ENCODE measurements at regions not wholly inside any gene's neighbourhood (a gene's known extent, or its start where the extent isn't known, plus 50 kb on each side); places are given as distances from the start of the nearest gene placed in this dataset.
A peak's percentile ranks its signal among the peaks of the same experiment; 100 is the strongest.
"Not testable (repeated sequence)": the region's sequence is repeated elsewhere in the genome, so short reads cannot be mapped to it uniquely, and the experiment has no call there.

DNA sequence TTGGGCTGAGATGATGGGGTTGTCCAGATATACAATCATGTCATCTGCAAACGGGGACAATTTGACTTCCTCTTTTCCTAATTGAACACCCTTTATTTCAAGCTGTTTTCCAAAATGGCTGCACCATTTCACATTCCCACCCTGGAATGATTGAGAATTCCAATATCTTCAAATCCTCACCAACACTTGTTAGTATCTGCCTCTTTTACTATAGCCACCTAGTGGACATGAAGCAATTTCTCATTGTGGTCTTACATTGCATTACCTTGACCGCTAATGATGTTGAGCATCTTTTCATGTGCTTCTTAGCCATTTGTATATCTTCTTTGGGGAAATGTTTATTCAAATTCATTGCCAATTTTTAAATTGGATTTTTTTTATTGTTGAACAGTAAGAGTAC is 364.8 kb downstream of the SMARCA1 start:
- no peak for DNase-seq

DNA sequence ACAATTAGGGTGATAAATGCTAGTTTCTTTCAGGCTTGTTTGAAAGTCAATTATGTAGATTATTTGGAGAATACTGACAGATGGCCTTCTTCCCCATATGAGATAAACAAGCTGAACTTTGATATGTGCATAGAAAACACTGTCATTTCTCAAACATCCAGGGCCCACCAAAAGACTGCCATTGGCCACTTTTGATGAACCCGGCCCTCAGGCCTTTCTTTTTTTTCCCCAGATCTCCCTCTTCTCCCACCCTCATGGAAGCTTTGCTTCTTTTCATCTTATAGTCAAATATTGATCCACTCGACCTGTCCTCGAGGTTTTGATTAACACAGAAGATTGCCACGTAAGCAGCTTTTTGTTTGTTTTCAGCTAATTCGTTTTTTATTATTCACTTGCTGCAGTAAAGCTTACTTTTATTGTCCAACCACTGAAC is 377.4 kb downstream of the SMARCA1 start:
- no peak for DNase-seq

DNA sequence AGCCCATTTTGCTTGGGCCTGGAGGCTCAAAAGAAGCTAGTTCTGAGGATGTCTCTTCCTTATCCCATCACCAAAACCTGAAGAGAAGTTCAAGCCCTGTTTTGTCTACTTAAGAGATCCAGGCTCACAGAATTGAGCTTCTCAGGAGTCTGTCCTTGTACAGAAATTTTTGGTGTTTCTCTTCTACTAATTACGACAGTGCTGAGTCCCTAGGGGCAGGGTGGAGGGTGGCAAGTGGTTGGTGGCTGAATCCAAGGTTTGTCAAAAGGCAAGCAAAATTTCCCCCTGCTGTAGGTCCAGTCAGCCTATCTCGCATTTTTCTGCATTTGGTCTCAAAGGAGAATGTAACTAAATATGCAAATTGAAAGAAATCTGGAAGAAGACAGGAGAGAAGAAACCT is 377.9 kb downstream of the SMARCA1 start:
- no peak for DNase-seq

DNA sequence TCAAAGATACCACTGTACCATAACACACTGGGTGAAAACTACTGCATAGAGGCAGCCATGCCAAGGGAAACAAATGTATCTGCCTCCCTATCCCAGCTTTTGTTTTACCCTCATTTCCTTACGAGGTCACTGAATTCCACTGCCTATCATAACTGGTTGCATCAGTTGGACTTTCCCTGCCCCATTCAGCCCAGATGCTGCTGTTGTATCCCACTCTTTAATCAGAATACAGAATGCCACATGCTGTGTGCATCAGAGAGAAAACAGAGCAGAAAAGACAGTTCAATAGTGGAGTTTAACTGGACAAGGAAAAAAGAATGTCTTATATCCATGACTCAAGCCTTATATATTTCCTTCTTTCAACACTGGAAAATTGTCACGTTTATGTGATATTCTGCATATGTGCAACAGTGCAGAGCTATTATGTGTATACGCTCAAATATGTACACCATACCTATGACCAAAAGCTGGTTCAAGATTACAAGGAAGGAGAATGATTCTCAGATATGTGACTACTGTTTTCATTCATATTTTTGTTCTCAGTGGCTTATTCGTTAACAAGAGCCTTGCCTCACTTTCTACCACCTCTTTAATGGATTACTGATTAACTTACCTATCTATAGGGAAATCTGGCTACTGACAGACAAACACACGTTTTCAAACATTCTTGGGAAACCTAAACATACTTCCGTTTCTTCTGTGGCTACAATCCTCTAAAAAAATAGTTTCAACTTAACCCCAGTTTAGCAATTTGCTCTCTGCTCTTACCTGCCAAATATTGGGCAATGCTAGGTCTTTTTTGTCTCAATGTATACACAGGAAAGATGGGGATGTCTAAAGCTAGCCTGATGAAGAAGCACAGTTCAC is 378.9 kb downstream of the SMARCA1 start:
- DNase-seq = no peak

DNA sequence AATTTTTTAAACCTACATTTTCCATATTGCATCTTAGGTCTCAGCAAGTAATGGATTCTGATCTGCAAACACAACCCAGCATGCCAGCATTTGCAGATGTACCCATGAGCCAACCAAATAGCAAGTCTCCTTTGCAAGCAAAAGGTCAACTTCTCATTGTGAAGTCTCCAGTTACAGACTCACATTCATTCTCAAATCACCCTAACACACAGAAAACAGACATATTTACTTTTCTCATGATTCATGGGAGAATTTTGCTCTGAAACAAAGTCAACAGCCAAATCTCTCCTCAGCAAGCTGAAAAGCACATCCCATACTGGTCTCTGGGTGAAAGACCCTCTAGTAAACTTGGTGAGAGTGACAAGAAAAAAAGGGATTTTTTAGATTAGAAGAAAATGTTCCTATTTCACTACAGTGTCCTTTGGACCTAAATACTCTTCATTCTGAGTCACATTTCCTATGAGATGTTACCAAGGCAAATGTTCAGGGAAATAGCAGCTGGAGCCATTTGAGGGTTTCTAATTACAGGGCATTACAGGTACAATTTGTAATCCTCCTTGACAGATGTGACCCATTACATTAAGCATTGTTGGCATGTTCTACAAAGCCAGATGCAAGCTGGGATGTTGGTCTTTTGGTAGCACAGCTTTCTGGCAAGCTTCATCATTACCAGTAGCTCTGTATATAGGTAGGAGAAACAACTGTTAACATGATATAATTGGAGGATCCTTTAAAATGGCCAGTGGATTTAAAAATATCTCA is 383.3 kb downstream of the SMARCA1 start:
- DNase-seq = peak; percentile 86

DNA sequence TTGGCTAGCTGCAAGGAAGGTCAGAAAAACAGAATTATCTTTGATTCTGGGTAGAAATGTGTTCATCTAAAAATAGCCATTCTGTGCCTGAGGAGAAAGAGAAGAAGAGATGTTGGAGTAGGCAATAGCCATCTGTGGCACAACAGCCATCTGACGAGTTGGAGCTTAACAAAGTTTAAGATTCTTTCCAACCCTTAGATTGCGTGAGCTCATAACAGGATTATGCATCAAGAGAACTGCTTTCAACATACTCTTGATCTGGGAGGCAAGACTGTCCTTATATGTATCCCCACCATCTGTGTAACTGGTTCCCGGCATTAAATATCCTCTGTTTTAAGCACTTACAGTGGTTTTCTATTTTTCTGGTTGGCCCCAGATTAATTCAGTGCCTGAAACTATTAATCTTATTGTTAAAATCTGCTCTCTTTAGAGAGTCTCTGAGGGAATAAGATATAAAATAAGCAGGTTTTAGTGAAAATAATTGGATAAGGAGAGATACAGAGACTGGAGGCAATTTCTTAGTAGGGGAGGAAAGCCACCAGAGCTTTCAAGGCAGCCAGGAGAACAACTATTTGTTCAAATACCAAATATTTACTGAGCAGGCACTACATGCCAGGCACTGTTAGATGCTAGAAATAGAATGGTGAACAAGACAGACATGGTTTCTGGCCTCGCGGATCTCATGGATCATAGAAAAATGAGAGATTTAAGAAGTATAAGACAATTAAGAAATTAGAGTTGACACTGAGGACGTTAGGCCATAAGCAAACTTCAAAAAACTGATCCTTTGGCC is 398.0 kb downstream of the SMARCA1 start:
- peak; percentile 92 for DNase-seq

DNA sequence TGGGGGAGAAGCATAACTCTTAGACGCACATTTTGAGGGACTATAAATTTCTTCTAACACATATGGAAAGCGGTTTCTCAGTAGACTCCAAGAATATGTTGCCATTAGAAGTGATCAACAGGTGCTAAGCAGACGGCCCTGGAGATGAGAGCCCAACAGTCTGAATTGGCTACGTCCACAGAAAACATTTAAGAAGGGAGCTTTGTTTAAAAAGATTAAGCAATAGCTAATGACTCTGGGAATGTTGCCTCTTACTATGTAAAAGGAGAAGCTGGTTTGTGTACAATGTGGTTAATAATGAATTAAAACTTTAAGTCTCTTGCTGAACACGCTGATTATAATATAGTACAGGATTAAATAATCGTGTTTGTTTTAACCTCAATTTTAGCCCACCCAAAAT is 399.5 kb downstream of the SMARCA1 start:
- peak; percentile 59 for DNase-seq

DNA sequence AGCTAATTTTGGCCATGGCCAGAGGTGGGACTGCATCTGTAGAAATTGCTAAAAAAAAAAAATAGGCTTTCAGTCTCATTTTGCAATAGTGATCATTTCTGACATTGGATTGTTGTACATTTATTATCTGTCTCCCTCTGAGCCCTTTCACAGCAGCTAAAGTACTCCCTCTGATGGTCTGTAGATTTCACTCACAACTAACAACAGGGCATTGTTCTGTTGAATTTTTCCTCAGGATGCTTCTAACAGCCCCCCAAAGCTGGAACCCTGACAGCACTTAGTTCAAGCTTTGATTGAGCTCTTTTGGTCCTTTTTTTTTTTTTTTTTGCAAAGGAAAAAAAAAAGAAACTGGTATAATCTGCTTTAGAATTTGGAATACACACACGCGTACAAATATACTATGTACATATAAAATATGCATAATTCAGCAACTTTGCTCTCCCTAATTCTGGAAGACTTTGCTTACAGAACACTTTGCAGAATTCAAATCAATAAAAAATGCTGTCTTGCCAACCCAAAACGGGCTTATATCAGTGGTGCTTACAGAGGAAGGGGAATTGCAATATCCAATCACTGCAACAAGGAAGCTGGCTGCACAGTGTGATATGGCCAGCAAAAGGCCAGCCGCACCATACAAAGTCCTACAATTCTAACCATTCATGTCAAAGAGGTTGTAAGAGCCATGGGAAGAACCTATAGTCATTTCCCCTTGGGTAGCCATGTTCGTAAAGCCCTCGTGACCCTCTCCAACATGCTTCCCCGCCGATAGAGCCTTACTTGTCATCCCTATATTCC is 406.4 kb downstream of the SMARCA1 start:
- no peak for DNase-seq

DNA sequence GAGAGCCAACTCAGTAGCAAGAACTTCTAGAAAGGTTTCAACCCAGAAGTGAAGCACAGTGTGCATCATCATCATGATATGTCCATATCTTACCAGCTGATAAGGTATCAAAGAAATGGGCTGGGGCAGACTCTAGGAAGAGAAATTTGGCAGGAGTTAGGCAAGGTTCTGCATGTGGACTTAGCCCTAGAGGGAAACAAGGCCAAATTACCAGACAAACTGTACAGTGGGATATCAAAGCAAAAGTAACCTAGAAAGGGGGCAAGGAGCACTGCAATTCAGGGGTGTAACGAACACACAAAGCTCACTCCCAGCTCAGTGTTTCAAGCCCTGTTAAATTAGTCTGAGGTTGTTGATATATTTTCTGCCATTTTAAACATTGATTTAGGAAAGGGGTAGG is 407.4 kb downstream of the SMARCA1 start:
- DNase-seq = no peak

DNA sequence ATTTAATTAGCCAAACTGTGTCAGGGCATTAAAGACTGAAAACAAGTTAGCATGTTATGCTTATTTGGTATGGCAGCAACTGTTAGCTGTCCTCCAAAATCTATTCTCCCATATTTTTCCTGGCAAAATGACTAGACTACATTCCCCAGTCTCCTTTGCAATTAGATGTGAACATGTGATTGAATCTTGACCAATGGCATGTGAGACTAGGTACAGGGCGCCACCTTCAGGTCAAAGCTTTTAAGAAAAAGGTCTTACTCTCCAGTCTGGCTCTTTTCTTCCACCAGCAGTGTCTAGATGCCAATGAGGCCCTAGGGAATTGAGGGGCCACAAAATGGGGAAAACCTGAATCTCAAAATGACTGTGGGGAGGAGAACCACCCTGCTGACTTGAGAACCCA is 408.2 kb downstream of the SMARCA1 start:
- DNase-seq = peak; percentile 38

DNA sequence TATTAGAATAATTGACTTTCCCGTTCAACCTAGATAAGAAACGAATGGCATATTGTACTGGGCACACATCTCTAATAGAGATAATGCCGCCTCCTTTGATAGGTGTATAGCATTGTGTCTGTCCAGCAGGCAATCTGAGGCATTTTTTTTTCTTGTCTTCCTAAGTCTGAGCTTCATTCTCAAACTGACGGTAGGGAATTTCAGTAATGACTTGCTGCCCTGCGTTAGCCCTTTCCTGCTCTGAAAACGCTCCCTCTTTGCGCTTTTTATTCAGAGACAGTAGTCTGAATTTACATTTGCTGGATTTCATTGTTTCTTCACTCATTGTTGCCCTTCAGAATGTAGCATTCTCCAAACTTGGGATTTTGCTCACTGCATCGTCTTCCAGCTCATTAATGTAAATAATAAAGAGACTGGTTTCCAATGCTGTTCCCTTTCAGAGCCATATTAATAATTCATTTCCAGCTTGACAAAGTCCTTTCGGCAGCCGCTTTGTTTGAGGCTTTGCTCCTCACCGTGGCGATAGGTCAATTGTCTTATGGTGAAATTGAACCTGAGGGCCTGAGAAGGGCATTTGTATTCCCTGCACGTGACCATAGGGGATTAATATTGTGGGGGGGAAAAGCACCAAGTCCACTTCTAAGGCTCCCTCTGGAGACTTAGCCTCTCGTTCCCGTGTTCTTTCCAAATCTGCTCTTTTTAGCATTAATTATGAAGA is 412.1 kb downstream of the SMARCA1 start:
- no peak for DNase-seq

DNA sequence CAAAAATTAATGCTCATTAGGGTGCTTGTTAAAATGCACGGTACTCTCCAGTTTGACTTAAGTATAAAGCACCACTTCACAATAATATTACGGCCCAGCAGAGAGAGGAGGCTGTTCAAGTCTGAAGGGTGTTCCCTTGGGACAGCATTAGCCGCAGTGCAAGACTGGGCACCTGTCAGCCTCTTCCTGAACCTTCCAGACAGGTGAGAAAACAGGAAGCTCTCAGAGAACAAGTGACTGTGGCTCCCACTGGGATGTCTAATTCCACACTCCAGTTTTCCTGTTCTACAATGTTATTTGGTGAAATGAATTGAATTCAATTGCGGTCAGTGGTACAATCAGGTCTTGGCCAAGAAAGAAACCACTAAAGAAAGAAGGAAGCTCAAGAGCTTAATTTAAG is 414.4 kb downstream of the SMARCA1 start:
- DNase-seq = peak; percentile 95

DNA sequence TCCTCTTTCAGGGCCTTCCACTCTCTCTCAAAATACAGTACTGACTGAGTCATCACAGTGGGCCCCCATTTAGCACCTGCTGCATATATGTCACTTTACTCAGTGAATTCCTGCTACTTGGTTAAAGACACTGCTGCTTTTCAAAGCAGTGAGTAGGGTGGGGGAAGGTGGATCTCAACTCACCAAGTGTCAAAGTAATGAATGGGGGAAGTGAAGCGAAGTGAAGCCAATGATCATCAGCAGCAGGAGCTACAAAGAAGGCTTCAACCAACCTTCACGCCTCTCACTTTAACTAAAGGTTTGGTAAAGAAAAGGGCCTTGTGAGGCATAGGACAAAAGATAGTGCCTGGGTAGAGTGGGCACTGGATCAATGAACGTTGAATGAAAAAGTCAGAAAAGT is 424.1 kb downstream of the SMARCA1 start:
- no peak for DNase-seq

DNA sequence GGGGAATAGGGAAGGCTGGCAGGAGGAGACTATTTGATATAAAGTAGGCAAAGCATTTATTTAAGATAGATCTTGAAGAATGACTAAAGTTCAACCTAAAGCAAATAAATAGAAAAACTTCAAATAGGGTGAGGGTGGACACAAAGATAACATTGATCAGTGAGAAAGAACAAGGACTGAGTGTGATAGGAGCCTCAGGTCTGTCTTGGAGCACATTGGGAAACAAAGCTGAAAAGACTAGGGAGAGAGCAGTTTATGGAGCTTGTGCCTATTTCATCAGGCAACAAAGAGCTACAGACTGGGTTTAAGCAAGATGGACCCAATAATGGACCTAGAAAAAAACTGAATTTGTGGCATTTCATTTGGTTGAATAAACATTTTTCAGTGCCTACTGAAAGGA is 425.6 kb downstream of the SMARCA1 start:
- no peak for DNase-seq

DNA sequence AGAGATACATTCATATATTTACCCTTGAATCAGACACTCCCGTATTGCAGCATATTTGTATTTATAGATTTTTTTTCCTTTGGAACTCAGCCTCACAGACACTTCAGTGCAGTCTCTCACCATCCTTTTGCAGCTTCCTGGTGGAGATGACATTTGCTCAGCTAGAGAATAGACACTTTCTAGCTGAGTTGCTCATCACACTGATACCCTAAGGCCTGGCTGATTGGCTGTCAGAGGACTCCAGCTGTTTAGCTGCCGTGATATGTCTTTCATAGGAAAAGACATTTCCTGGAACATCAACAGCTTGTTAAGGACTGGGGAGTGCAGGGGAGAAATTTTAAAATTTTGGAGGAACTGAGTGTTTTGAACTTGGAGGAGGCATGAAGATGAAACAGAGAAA is 429.6 kb downstream of the SMARCA1 start:
- no peak for DNase-seq

DNA sequence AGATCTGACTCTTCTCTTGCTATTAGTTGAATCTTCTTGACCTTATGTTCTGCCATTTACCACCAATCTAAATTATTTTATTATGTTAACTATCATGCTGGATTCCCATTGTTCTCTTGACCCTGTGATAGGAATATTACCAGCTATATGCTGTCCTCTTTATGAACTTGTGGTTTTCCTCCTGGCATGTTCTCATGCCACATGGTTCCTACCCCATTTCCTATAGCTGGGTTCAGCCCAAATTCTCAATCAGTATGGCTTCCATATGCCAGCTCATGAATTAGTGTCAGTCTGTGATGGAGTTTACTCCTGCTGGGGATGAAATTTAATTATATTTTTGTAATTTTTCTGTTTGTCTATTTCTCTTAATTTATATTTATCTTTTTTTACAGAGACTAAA is 430.5 kb downstream of the SMARCA1 start:
- no peak for DNase-seq

DNA sequence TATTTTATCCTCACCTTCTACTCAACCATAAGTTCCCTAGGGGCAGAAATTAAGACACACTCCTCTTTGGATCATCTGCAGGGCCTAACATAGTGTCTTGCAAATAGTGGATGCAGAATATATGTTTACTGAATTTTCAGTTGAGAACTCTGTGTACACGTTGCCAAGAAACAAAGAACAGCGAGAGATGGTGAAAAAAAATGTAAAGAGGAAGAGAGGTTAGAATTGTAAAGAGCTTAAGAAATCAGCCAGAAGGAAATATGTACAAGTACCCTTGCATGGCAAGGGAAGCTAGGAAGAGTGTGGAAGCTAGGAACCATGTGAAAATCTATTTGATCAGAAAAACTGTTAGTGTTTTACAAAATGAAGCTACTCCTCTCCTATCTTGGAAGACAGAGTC is 431.0 kb downstream of the SMARCA1 start:
- no peak for DNase-seq

DNA sequence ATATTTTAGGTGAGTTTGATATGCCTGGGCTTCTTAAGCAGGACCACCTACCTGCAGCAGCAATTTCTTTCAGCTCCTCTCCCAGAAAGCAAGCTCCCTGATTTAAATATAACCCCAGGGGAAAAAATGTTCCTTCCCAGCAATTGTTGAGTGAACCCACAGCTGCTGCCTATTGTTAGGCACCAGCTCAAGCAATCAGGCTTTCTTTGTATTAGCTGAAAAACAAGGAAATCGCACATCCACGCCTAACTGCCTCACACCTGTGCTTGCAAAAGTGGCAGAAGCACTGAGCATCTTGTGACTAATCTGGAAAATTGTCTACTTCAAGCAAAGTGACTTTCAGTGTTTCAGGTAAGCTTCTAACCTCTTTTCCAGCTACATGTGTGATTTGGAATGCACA is 432.2 kb downstream of the SMARCA1 start:
- DNase-seq = no peak

DNA sequence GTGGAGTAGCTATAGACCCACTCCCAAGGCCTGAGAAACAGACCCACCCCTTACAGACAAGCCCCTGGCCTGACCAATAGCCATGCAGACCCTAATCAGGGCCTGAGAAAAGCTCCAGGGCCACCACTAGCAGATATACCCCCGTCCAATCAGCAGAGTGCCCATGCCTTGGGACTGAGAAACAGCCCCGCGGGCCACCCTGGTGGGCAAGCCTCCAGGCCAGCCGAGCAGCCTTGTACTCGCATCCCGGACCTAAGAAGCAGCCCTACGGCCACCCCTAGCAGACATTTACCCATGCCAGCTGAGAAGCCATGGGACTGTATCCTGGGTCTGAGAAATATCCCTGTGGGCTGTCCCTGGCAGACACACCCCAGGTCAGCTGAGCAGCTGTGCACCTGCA is 436.5 kb downstream of the SMARCA1 start:
- DNase-seq = no peak

DNA sequence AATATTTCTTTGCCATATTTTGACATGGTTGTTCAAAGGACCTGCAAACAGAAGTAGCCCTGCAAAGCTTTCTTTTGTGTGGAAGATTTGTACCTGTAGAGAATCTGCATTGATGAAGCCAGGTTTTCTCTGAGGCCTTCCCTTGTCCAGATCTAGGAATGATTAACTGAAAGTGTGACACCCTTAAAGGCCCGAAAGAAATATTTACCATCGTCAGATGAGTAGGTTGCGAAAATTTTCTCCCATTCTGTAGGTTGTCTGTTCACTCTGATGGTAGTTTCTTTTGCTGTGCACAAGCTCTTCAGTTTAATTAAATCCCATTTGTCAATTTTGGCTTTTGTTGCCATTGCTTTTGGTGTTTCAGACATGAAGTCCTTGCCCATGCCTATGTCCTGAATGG is 439.0 kb downstream of the SMARCA1 start:
- DNase-seq = not testable (repeated sequence)

DNA sequence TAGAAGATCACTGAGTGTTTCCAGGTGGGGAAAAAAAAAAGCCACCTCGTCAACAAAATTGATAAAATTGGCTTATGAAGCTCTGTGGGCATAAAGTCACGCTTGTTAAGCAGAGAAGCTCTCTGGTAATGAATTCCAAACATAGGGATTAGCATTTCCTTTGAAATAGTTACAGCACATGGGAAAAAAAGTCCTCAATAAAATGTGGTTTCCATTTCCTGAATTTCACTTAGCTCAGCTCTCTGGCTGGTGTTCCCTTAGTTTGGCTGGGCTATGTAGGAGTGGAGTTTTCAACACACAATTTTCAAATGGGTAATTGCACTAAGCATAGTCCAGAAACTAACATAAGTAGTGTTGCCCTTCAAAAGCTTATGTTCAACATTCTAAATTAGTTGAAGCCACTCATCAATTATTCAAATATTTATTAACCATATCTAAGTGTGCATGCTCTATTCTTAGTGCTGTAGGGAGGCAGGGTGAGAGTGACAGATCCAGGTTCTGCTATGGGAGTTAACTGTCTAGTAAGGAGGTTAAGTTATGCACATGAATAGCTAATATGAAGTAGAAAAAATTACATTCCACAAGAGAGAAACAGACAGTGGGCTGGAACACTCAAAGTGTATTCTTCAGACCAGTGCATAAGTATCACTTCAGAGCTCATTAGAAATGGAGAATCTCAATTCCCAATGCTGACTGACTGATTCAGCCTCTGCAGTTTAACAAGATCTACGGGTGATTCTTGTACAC is 445.7 kb downstream of the SMARCA1 start:
- DNase-seq = no peak

Measured in NCI-H524 treated with DMSO at 0.1 percent for 48 hours (cell line).